ENCODE measurements at regions not wholly inside any gene's neighbourhood (a gene's known extent, or its start where the extent isn't known, plus 50 kb on each side); places are given as distances from the start of the nearest gene placed in this dataset.

- TF ChIP-seq CTCF (IDR thresholded peaks at IDR 0.05) = no peak
- no peak for TF ChIP-seq POLR2A (IDR thresholded peaks at IDR 0.05)
Observed at GRCh38 chr10:111923032-111923431, 260.5 kb downstream of the GPAM start.
